HG03469 (cell line): ENCODE measurements at regions not wholly inside any gene's neighbourhood (a gene's known extent, or its start where the extent isn't known, plus 50 kb on each side); places are given as distances from the start of the nearest gene placed in this dataset.
"Not testable (repeated sequence)": the region's sequence is repeated elsewhere in the genome, so short reads cannot be mapped to it uniquely, and the experiment has no call there.

Experiments
- ATAC-seq: cut with Tn5 transposase; IDR thresholded peaks from one replicate; pipeline ENCODE4 v1.9.1; 2021; ENCODE audit warnings: mild to moderate bottlenecking, moderate library complexity, moderate number of reproducible peaks; ENCODE audit not compliant: unreplicated experiment

- ATAC-seq, result no peak
These were observed 144.5 kb downstream of the RPLP1 start for GRCh38 chr15:69597061-69597592.

GRCh38 chr15:69599271-69599670, 146.7 kb downstream of the RPLP1 start:
- ATAC-seq, result no peak

- ATAC-seq, result no peak
These were observed 148.0 kb downstream of the RPLP1 start for GRCh38 chr15:69600556-69601085.

GRCh38 chr15:69601711-69602504, 149.3 kb downstream of the RPLP1 start:
- no peak for ATAC-seq

GRCh38 chr15:69602921-69603320, 150.3 kb downstream of the RPLP1 start:
- ATAC-seq, result no peak

- no peak for ATAC-seq
These were observed 150.9 kb downstream of the RPLP1 start for GRCh38 chr15:69603369-69604071.

GRCh38 chr15:69604072-69604411, 151.4 kb downstream of the RPLP1 start:
- ATAC-seq, result no peak

GRCh38 chr15:69606144-69606543, 153.5 kb downstream of the RPLP1 start:
- no peak for ATAC-seq

GRCh38 chr15:69606921-69607500, 154.4 kb downstream of the RPLP1 start:
- no peak for ATAC-seq

GRCh38 chr15:69608661-69609060, 156.0 kb downstream of the RPLP1 start:
- no peak for ATAC-seq

GRCh38 chr15:69609176-69609575, 156.6 kb downstream of the RPLP1 start:
- no peak for ATAC-seq

GRCh38 chr15:69609776-69610175, 157.2 kb downstream of the RPLP1 start:
- ATAC-seq, result no peak

- ATAC-seq, result no peak
These were observed 157.7 kb downstream of the RPLP1 start for GRCh38 chr15:69610277-69610676.

GRCh38 chr15:69610858-69611257, 158.2 kb downstream of the RPLP1 start:
- ATAC-seq, result no peak

- no peak for ATAC-seq
These were observed 159.5 kb downstream of the RPLP1 start for GRCh38 chr15:69612112-69612511.

- no peak for ATAC-seq
These were observed 160.6 kb downstream of the RPLP1 start for GRCh38 chr15:69613182-69613581.

- no peak for ATAC-seq
These were observed 161.4 kb downstream of the RPLP1 start for GRCh38 chr15:69613988-69614387.

- ATAC-seq, result no peak
These were observed 163.1 kb downstream of the RPLP1 start for GRCh38 chr15:69615736-69616135.

GRCh38 chr15:69616558-69616957, 163.9 kb downstream of the RPLP1 start:
- no peak for ATAC-seq

GRCh38 chr15:69617144-69617543, 164.5 kb downstream of the RPLP1 start:
- ATAC-seq, result not testable (repeated sequence)

- ATAC-seq, result no peak
These were observed 171.0 kb downstream of the RPLP1 start for GRCh38 chr15:69623392-69624154.
